Loucy (cell line): ENCODE measurements at regions not wholly inside any gene's neighbourhood (a gene's known extent, or its start where the extent isn't known, plus 50 kb on each side); places are given as distances from the start of the nearest gene placed in this dataset.

ENCODE experiments used
- H2AFZ ChIP-seq: fragments of 200-600 bp; sonication (generic); 2 replicates; pipeline ENCODE4 v1.6.0; 2016; ENCODE audit warnings: antibody characterized with exemption, mild to moderate bottlenecking, low read length, moderate library complexity
- H3F3A ChIP-seq: fragments of 200-600 bp; 2 replicates; pipeline ENCODE4 v1.6.0; 2016; ENCODE audit warnings: antibody characterized with exemption, low read depth, mild to moderate bottlenecking
- H3K27me3 ChIP-seq: fragments of 200-600 bp; sonication (generic); 2 replicates; pipeline ENCODE4 v1.6.1; 2014; ENCODE audit warnings: low read length, mild to moderate bottlenecking; ENCODE audit not compliant: insufficient read depth, poor library complexity, severe bottlenecking
- H3K36me3 ChIP-seq: fragments of 200-600 bp; sonication (generic); 2 replicates; pipeline ENCODE4 v1.6.1; 2016; ENCODE audit warnings: low read length; ENCODE audit not compliant: insufficient read depth
- H3K4me1 ChIP-seq: fragments of 200-600 bp; sonication (generic); 2 replicates; pipeline ENCODE4 v1.5.1; 2014; ENCODE audit warnings: low read length, mild to moderate bottlenecking; ENCODE audit not compliant: insufficient read depth, poor library complexity, severe bottlenecking
- H3K4me2 ChIP-seq: fragments of 200-600 bp; sonication (generic); 2 replicates; pipeline ENCODE4 v1.6.0; 2014; ENCODE audit warnings: antibody characterized with exemption, low read length, low read depth, mild to moderate bottlenecking; ENCODE audit not compliant: poor library complexity, severe bottlenecking
- H3K4me3 ChIP-seq: fragments of 200-600 bp; sonication (generic); 2 replicates; pipeline ENCODE4 v1.5.1; 2014; ENCODE audit warnings: low read length, mild to moderate bottlenecking, mixed read lengths; ENCODE audit not compliant: poor library complexity, severe bottlenecking
- H3K79me2 ChIP-seq: fragments of 200-600 bp; sonication (generic); 2 replicates; pipeline ENCODE4 v1.6.1; 2014; ENCODE audit warnings: low read length; ENCODE audit not compliant: insufficient read depth
- H3K9ac ChIP-seq: fragments of 200-600 bp; sonication (generic); 2 replicates; pipeline ENCODE4 v1.6.0; 2014; ENCODE audit warnings: mild to moderate bottlenecking, low read depth, low read length, moderate library complexity; ENCODE audit not compliant: poor library complexity, severe bottlenecking
- H3K9me2 ChIP-seq: fragments of 200-600 bp; sonication (generic); replicated peaks from 2 replicates; pipeline ENCODE4 v1.6.1; 2016; ENCODE audit warnings: low read depth, low read length, mixed read lengths
- H3K9me3 ChIP-seq: fragments of 200-600 bp; sonication (generic); 2 replicates; pipeline ENCODE4 v1.6.1; 2014; ENCODE audit warnings: mild to moderate bottlenecking, antibody characterized with exemption, low read length, low read depth; ENCODE audit not compliant: insufficient read depth
- H4K20me1 ChIP-seq: fragments of 200-600 bp; sonication (generic); 2 replicates; pipeline ENCODE4 v1.6.0; 2014; ENCODE audit warnings: antibody characterized with exemption, low read length, mild to moderate bottlenecking; ENCODE audit not compliant: insufficient read depth, poor library complexity, severe bottlenecking
- CTCF ChIP-seq: fragments of 200-600 bp; sonication (generic); conservative IDR thresholded peaks from 2 replicates; pipeline ENCODE4 v1.5.1; 2014; ENCODE audit warnings: mild to moderate bottlenecking, antibody characterized with exemption, low read length
- EZH2phosphoT487 ChIP-seq: fragments of 200-600 bp; IDR thresholded peaks from 2 replicates; pipeline ENCODE4 v1.6.1; 2018; ENCODE audit warnings: antibody characterized with exemption, mild to moderate bottlenecking, moderate library complexity, borderline replicate concordance

GRCh38 chr14:42731480-42731879, 1124.8 kb downstream of the LRFN5 start:
- no peak overlapping the region for H3K4me2 ChIP-seq
- no peak overlapping the region for H2AFZ ChIP-seq
- no peaks in the 10 kb centered on the region for H3F3A ChIP-seq
- no peaks in the 10 kb centered on the region for H3K4me1 ChIP-seq
- no peaks in the 10 kb centered on the region for H3K27me3 ChIP-seq
- H4K20me1 ChIP-seq: no peaks in the 10 kb centered on the region
- H3K36me3 ChIP-seq: no peaks in the 10 kb centered on the region
- no peak overlapping the region for H3K9ac ChIP-seq
- H3K9me3 ChIP-seq: no peaks in the 10 kb centered on the region
- H3K79me2 ChIP-seq: no peaks in the 10 kb centered on the region
- no peak for TF ChIP-seq CTCF
- H3K4me3 ChIP-seq: no peak overlapping the region
- H3K9me2 ChIP-seq: no peaks in the 10 kb centered on the region

- Histone ChIP-seq H3K9me3 (no peaks in the 10 kb centered on the region), H3K9me2 (no peaks in the 10 kb centered on the region), H3K4me3 (no peak overlapping the region), H3K9ac (no peak overlapping the region), H3K79me2 (no peaks in the 10 kb centered on the region), H4K20me1 (no peaks in the 10 kb centered on the region), H2AFZ (no peak overlapping the region), H3K4me2 (no peak overlapping the region), H3K27me3 (no peaks in the 10 kb centered on the region), H3K4me1 (no peaks in the 10 kb centered on the region), H3K36me3 (no peaks in the 10 kb centered on the region), H3F3A (no peaks in the 10 kb centered on the region)
- TF ChIP-seq CTCF (no peak), EZH2phosphoT487 (no peak)
Measured at GRCh38 chr14:42729681-42730080, 1123.0 kb downstream of the LRFN5 start.

- no peak overlapping the region for H3K9ac ChIP-seq
- H3K4me3 ChIP-seq: no peak overlapping the region
- H3F3A ChIP-seq: no peaks in the 10 kb centered on the region
- no peaks in the 10 kb centered on the region for H4K20me1 ChIP-seq
- H3K9me2 ChIP-seq: no peaks in the 10 kb centered on the region
- H2AFZ ChIP-seq: no peak overlapping the region
- H3K4me2 ChIP-seq: no peak overlapping the region
- no peak for TF ChIP-seq EZH2phosphoT487
- TF ChIP-seq CTCF: no peak
- no peaks in the 10 kb centered on the region for H3K27me3 ChIP-seq
- no peaks in the 10 kb centered on the region for H3K9me3 ChIP-seq
- no peaks in the 10 kb centered on the region for H3K36me3 ChIP-seq
- no peaks in the 10 kb centered on the region for H3K4me1 ChIP-seq
- no peaks in the 10 kb centered on the region for H3K79me2 ChIP-seq
Measured at GRCh38 chr14:42719391-42719790, 1112.7 kb downstream of the LRFN5 start.
